HL-60 (cell line): ENCODE measurements at regions not wholly inside any gene's neighbourhood (a gene's known extent, or its start where the extent isn't known, plus 50 kb on each side); places are given as distances from the start of the nearest gene placed in this dataset.

Experiments used
- DNase-seq, 2 experiments: peaks; one replicate each; pipeline ENCODE4 v3.0.0-alpha.2; 2010 to 2020; ENCODE audit warnings: low read depth in 1 of 2, low spot score in 1 of 2
- H3K27ac ChIP-seq: fragments of 250-450 bp; sonication (Bioruptor Pico); replicated peaks from 2 replicates; pipeline ENCODE4 v1.5.1; 2020; ENCODE audit warnings: mild to moderate bottlenecking, moderate library complexity
- H3K27me3 ChIP-seq: fragments of 250-450 bp; sonication (Bioruptor Pico); 2 replicates; pipeline ENCODE4 v1.5.1; 2021; ENCODE audit warnings: mild to moderate bottlenecking, moderate library complexity; ENCODE audit not compliant: insufficient read depth, poor library complexity, severe bottlenecking
- H3K4me3 ChIP-seq: replicated peaks from 2 replicates; pipeline ENCODE4 v1.5.1; 2011; ENCODE audit warnings: mild to moderate bottlenecking, control low read depth, low read length; ENCODE audit not compliant: insufficient read depth
- CTCF ChIP-seq: IDR thresholded peaks from one replicate; pipeline ENCODE4 v1.5.1; 2011; ENCODE audit warnings: low read length, control low read depth, inconsistent platforms; ENCODE audit not compliant: insufficient read depth
- GABPA ChIP-seq: IDR thresholded peaks from 2 replicates; pipeline ENCODE4 v1.6.1; 2012; ENCODE audit warnings: low read depth
- POLR2AphosphoS5 ChIP-seq: IDR thresholded peaks from 2 replicates; pipeline ENCODE4 v1.6.1; 2012; ENCODE audit warnings: low read depth
- REST ChIP-seq: IDR thresholded peaks from 2 replicates; pipeline ENCODE4 v1.6.1; 2012; ENCODE audit warnings: low read depth; ENCODE audit not compliant: insufficient replicate concordance
- SPI1 ChIP-seq: IDR thresholded peaks from 2 replicates; pipeline ENCODE4 v1.6.1; 2012; ENCODE audit warnings: low read depth, mild to moderate bottlenecking, borderline replicate concordance

DNA sequence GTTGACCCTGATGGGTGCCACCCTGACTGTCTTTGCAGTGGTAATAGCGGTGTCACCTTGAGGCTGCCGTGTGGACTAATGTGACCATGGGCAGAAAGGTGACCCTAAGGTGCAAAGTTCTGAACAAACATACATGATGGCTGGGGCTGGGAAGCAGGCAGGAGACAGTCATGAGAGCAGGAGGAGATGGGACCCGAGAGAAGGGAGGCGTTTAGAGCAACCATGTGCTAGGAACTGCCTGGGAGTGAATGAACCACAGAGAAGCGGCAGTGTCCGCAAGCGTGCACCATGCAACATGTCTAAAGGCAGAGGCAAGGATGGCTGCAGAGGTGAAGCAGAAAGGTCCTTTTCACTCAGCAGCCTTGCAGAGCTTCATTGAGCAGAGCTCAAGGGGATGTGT, 113.1 kb upstream of the GDF10 start:
- TF ChIP-seq GABPA (no peak), REST (no peak), POLR2AphosphoS5 (no peak), SPI1 (no peak), CTCF (no peak)
- no peak for DNase-seq
- no peak overlapping the region for H3K4me3 ChIP-seq
- no peaks in the 10 kb centered on the region for H3K27me3 ChIP-seq
- no peak overlapping the region for H3K27ac ChIP-seq

GRCh38 chr10:47187592-47187991, 112.4 kb upstream of the GDF10 start:
- Histone ChIP-seq H3K27me3 (no peaks in the 10 kb centered on the region), H3K4me3 (no peak overlapping the region), H3K27ac (no peak overlapping the region)
- no peak for DNase-seq
- no peak for TF ChIP-seq CTCF
- no peak for TF ChIP-seq POLR2AphosphoS5
- no peak for TF ChIP-seq SPI1
- no peak for TF ChIP-seq GABPA
- TF ChIP-seq REST, result no peak

DNA sequence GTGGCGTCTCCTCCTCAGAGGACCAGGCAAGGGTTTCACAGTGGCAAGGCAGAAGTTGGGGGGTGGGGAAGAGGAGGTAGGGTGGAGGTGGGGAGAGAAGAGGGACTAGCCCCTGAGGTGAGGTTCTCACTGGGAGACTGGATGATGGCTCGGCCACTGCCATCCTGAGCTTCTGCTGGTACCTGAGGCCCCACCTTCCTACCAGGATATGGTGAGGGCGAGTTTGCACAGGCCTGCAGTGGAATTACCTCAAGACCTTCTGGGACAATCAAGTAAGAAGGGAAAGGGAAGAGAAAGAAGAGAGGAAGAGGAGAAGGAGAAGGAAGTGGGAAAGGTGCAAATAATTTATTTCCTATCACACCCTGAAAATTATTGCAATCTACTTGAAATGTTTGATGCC, 111.8 kb upstream of the GDF10 start:
- no peak for TF ChIP-seq POLR2AphosphoS5
- TF ChIP-seq GABPA, result no peak
- TF ChIP-seq REST, result no peak
- no peak for TF ChIP-seq CTCF
- Histone ChIP-seq H3K4me3 (no peak overlapping the region), H3K27me3 (no peaks in the 10 kb centered on the region), H3K27ac (no peak overlapping the region)
- DNase-seq, result no peak
